ENCODE measurements at regions not wholly inside any gene's neighbourhood (a gene's known extent, or its start where the extent isn't known, plus 50 kb on each side); places are given as distances from the start of the nearest gene placed in this dataset.

- H3K4me2 ChIP-seq = no peak overlapping the region
- H3K9me2 ChIP-seq (replicated peaks; ENCODE audit: insufficient read depth) = no peaks in the 10 kb centered on the region
- no peak overlapping the region for H3K27ac ChIP-seq
- H3K79me2 ChIP-seq = no peaks in the 10 kb centered on the region
- no peak overlapping the region for H2AFZ ChIP-seq
- no peaks in the 10 kb centered on the region for H3K27me3 ChIP-seq
- no peaks in the 10 kb centered on the region for H4K20me1 ChIP-seq (ENCODE audit: insufficient read depth, poor library complexity, severe bottlenecking)
- WGBS (ENCODE audit: low lambda C conversion rate, missing lambda C conversion rate) = 56% methylated on average over 4 of the region's 4 CpGs
- H3K9me3 ChIP-seq (ENCODE audit: low read depth) = no peaks in the 10 kb centered on the region
- DNase-seq (ENCODE audit: low spot score) = no peak
- H3K4me3 ChIP-seq = no peak overlapping the region
- H3K36me3 ChIP-seq (replicated peaks; ENCODE audit: insufficient read depth, low read depth) = no peaks in the 10 kb centered on the region
- TF ChIP-seq EZH2 (IDR thresholded peaks at IDR 0.05; ENCODE audit: borderline replicate concordance) (no peak), EZH2phosphoT487 (IDR thresholded peaks at IDR 0.05; ENCODE audit: low read depth, severe bottlenecking, unreplicated experiment) (no peak), CTCF (IDR thresholded peaks at IDR 0.05; ENCODE audit: poor library complexity) (no peak)
- H3K4me1 ChIP-seq (ENCODE audit: insufficient read depth) = no peaks in the 10 kb centered on the region
These were observed 170.6 kb upstream of the EYA4 start for GRCh38 chr6:133070410-133071043.

- DNase-seq (ENCODE audit: low spot score) = no peak
- Histone ChIP-seq H3K4me2 (no peak overlapping the region), H3K4me1 (ENCODE audit: insufficient read depth) (no peaks in the 10 kb centered on the region), H2AFZ (no peak overlapping the region), H4K20me1 (ENCODE audit: insufficient read depth, poor library complexity, severe bottlenecking) (no peaks in the 10 kb centered on the region), H3K79me2 (no peaks in the 10 kb centered on the region), H3K27me3 (no peaks in the 10 kb centered on the region), H3K9me2 (replicated peaks; ENCODE audit: insufficient read depth) (no peaks in the 10 kb centered on the region), H3K4me3 (no peak overlapping the region), H3K36me3 (replicated peaks; ENCODE audit: insufficient read depth, low read depth) (no peaks in the 10 kb centered on the region), H3K9me3 (ENCODE audit: low read depth) (no peaks in the 10 kb centered on the region), H3K27ac (no peak overlapping the region)
- TF ChIP-seq EZH2phosphoT487 (IDR thresholded peaks at IDR 0.05; ENCODE audit: low read depth, severe bottlenecking, unreplicated experiment) (no peak), EZH2 (IDR thresholded peaks at IDR 0.05; ENCODE audit: borderline replicate concordance) (no peak), CTCF (IDR thresholded peaks at IDR 0.05; ENCODE audit: poor library complexity) (no peak)
- WGBS (ENCODE audit: low lambda C conversion rate, missing lambda C conversion rate) = 94% methylated on average over 2 of the region's 2 CpGs
These were observed 161.3 kb upstream of the EYA4 start for GRCh38 chr6:133079901-133080300.

- no peak overlapping the region for H3K4me3 ChIP-seq
- H3K36me3 ChIP-seq (replicated peaks; ENCODE audit: insufficient read depth, low read depth) = no peaks in the 10 kb centered on the region
- H3K79me2 ChIP-seq = no peaks in the 10 kb centered on the region
- TF ChIP-seq CTCF (IDR thresholded peaks at IDR 0.05; ENCODE audit: poor library complexity) (no peak), EZH2phosphoT487 (IDR thresholded peaks at IDR 0.05; ENCODE audit: low read depth, severe bottlenecking, unreplicated experiment) (no peak), EZH2 (IDR thresholded peaks at IDR 0.05; ENCODE audit: borderline replicate concordance) (no peak)
- no peak overlapping the region for H3K27ac ChIP-seq
- no peaks in the 10 kb centered on the region for H3K9me3 ChIP-seq (ENCODE audit: low read depth)
- no peaks in the 10 kb centered on the region for H3K4me1 ChIP-seq (ENCODE audit: insufficient read depth)
- H3K4me2 ChIP-seq = no peak overlapping the region
- no peak for DNase-seq (ENCODE audit: low spot score)
- H3K9me2 ChIP-seq (replicated peaks; ENCODE audit: insufficient read depth) = no peaks in the 10 kb centered on the region
- H2AFZ ChIP-seq = no peak overlapping the region
- no peaks in the 10 kb centered on the region for H3K27me3 ChIP-seq
- H4K20me1 ChIP-seq (ENCODE audit: insufficient read depth, poor library complexity, severe bottlenecking) = no peaks in the 10 kb centered on the region
- WGBS (ENCODE audit: low lambda C conversion rate, missing lambda C conversion rate) = 86% methylated on average over 2 of the region's 2 CpGs
These were observed 157.7 kb upstream of the EYA4 start for GRCh38 chr6:133083248-133083967.
